Endothelial cell of umbilical vein (primary cell): ENCODE measurements at regions not wholly inside any gene's neighbourhood (a gene's known extent, or its start where the extent isn't known, plus 50 kb on each side); places are given as distances from the start of the nearest gene placed in this dataset.

Experiments used
- BruUV-seq: library from RNA; stranded (reverse); fragments of 400-500 nt; replicated peaks from 2 replicates; lab custom pipeline; 2021; lab: Mats Ljungman, UMichigan
- CTCF ChIA-PET: fragments of 300-600, 350-600 bp; sonication (Branson Sonifier 250); formaldehyde crosslinking; loops from one replicate; lab custom pipeline; 2021; ENCODE audit warnings: antibody characterized with exemption, inconsistent platforms; lab: Charles Lee
- POLR2A ChIA-PET: fragments of 300-600, 350-600 bp; sonication (Branson Sonifier 250); formaldehyde crosslinking; loops from one replicate; lab custom pipeline; 2021; ENCODE audit warnings: antibody characterized with exemption, inconsistent platforms; lab: Charles Lee
- DNase-seq: peaks from one replicate; pipeline ENCODE4 v3.0.0-alpha.2; 2011; ENCODE audit warnings: low read depth, low spot score
- FAIRE-seq: peaks from 2 replicates; lab custom pipeline; 2011; peaks lifted over from hg19 to GRCh38; lab: Jason Lieb, UNC
- H2AFZ ChIP-seq: 2 replicates; pipeline ENCODE4 v1.6.0; 2012; ENCODE audit warnings: low read depth, low read length, control low read depth, inconsistent platforms
- H3K27ac ChIP-seq: 2 replicates; pipeline ENCODE4 v1.5.1; 2011; ENCODE audit warnings: low read depth, mild to moderate bottlenecking, control low read depth, low read length, moderate library complexity; ENCODE audit not compliant: insufficient read depth
- H3K27me3 ChIP-seq, 2 experiments: 2 replicates each; pipeline versions ENCODE4 v1.6.0 to v1.6.1; 2011; ENCODE audit warnings: low read length in 2 of 2, mixed read lengths in 1 of 2; ENCODE audit not compliant: control insufficient read depth in 2 of 2, insufficient read depth in 2 of 2
- H3K36me3 ChIP-seq, 2 experiments: 2 replicates in 1 of 2; 3 replicates in 1 of 2; pipeline ENCODE4 v1.5.1; 2011; ENCODE audit warnings: low read length in 2 of 2, mild to moderate bottlenecking in 1 of 2, moderate library complexity in 1 of 2; ENCODE audit not compliant: control insufficient read depth in 2 of 2, insufficient read depth in 2 of 2; ENCODE audit errors: extremely low read depth in 1 of 2
- H3K4me1 ChIP-seq: 3 replicates; pipeline ENCODE4 v1.5.1; 2011; ENCODE audit warnings: mild to moderate bottlenecking, low read length; ENCODE audit not compliant: control insufficient read depth, insufficient read depth; ENCODE audit errors: extremely low read depth
- H3K4me2 ChIP-seq: 2 replicates; pipeline ENCODE4 v1.6.1; 2011; ENCODE audit warnings: low read length, control low read depth, mixed read lengths; ENCODE audit not compliant: insufficient read depth
- H3K4me3 ChIP-seq, 3 experiments: fragments of 200-600 bp in 1 of 3; sonication (generic), shearing (Covaris generic) in 1 of 3; replicated peaks in 1 of 3; 2 replicates each; pipeline ENCODE4 v1.5.1; 2011 to 2016; ENCODE audit warnings: control low read depth in 3 of 3, low read length in 3 of 3, mild to moderate bottlenecking in 2 of 3, inconsistent platforms in 1 of 3, low read depth in 1 of 3, moderate library complexity in 1 of 3; ENCODE audit not compliant: insufficient read depth in 1 of 3
- H3K79me2 ChIP-seq: 2 replicates; pipeline ENCODE4 v1.6.0; 2012; ENCODE audit warnings: low read length, inconsistent platforms; ENCODE audit not compliant: control insufficient read depth, insufficient read depth
- H3K9ac ChIP-seq: replicated peaks from 2 replicates; pipeline ENCODE3; 2011; ENCODE audit warnings: low read length, control low read depth; ENCODE audit not compliant: insufficient read depth; ENCODE audit errors: extremely low read depth
- H3K9me1 ChIP-seq: replicated peaks from 3 replicates; pipeline ENCODE4 v1.6.0; 2011; ENCODE audit warnings: mild to moderate bottlenecking, low read length; ENCODE audit not compliant: control insufficient read depth, insufficient read depth; ENCODE audit errors: extremely low read depth
- H3K9me3 ChIP-seq: replicated peaks from 2 replicates; pipeline ENCODE4 v1.5.1; 2012; ENCODE audit warnings: low read length, inconsistent platforms; ENCODE audit not compliant: control insufficient read depth, insufficient read depth
- H4K20me1 ChIP-seq: replicated peaks from 2 replicates; pipeline ENCODE3; 2011; ENCODE audit warnings: mild to moderate bottlenecking, low read length; ENCODE audit not compliant: control insufficient read depth, insufficient read depth; ENCODE audit errors: extremely low read depth
- CTCF ChIP-seq, 2 donors: IDR thresholded peaks; 1 replicate in 1 of 2; 2 replicates in 1 of 2; pipeline ENCODE4 v1.5.1; 2011; ENCODE audit warnings: low read length in 2 of 2, mild to moderate bottlenecking in 2 of 2, moderate library complexity in 2 of 2, control low read depth in 1 of 2, inconsistent platforms in 1 of 2, low read depth in 1 of 2; ENCODE audit not compliant: insufficient read depth in 1 of 2; ENCODE audit errors: extremely low read depth in 1 of 2
- EZH2 ChIP-seq: IDR thresholded peaks from 2 replicates; pipeline ENCODE4 v1.6.1; 2012; ENCODE audit warnings: borderline replicate concordance, low read depth, mild to moderate bottlenecking, moderate library complexity, low read length, inconsistent platforms; ENCODE audit not compliant: severe bottlenecking
- FOS ChIP-seq: IDR thresholded peaks from 2 replicates; pipeline ENCODE4 v1.6.1; 2011; ENCODE audit warnings: mild to moderate bottlenecking, low read length, moderate library complexity, borderline replicate concordance; ENCODE audit not compliant: insufficient read depth
- GATA2 ChIP-seq: IDR thresholded peaks from 2 replicates; pipeline ENCODE4 v1.7.0; 2011; ENCODE audit warnings: low read depth, mild to moderate bottlenecking, moderate library complexity, mixed read lengths, low read length; ENCODE audit not compliant: insufficient read length, insufficient read depth
- JUN ChIP-seq: IDR thresholded peaks from 2 replicates; pipeline ENCODE4 v1.6.1; 2011; ENCODE audit warnings: borderline replicate concordance, low read depth; ENCODE audit not compliant: insufficient read length, insufficient read depth
- MAX ChIP-seq: IDR thresholded peaks from 2 replicates; pipeline ENCODE4 v1.6.1; 2011; ENCODE audit not compliant: insufficient read depth, insufficient read length
- MYC ChIP-seq: IDR thresholded peaks from one replicate; pipeline ENCODE4 v1.6.1; 2011; ENCODE audit warnings: mild to moderate bottlenecking, low read depth, low read length
- POLR2A ChIP-seq: IDR thresholded peaks from 2 replicates; pipeline ENCODE4 v1.6.1; 2012; ENCODE audit warnings: low read depth, mild to moderate bottlenecking, control low read depth, low read length
- POLR2AphosphoS5 ChIP-seq: IDR thresholded peaks from 2 replicates; pipeline ENCODE4 v1.6.1; 2012; ENCODE audit warnings: low read depth, mild to moderate bottlenecking, control low read depth, low read length, moderate library complexity; ENCODE audit not compliant: insufficient read depth
- dilution Hi-C: fragments of 300-500 bp; cut with MboI; formaldehyde crosslinking; loops from one replicate; pipeline ENCODE4 v1.15.0; 2019; ENCODE audit warnings: low sequenced_read_pairs; ENCODE audit not compliant: extremely low pct_ligation_motif_present
- intact Hi-C: fragments of 100-400 bp; cut with micrococcal nuclease; formaldehyde crosslinking; loops from one replicate; pipeline ENCODE4 v1.10.0; 2022

GRCh38 chr15:53218666-53219580 lies 428.8 kb upstream of the ONECUT1 start:
- no peak overlapping the region for H3K27ac ChIP-seq
- no peaks in the 10 kb centered on the region for H4K20me1 ChIP-seq
- no peak overlapping the region for H2AFZ ChIP-seq
- no peak overlapping the region for H3K9ac ChIP-seq
- H3K27me3 ChIP-seq: no peaks in the 10 kb centered on the region
- FAIRE-seq: no peak
- no peak for DNase-seq
- no peaks in the 10 kb centered on the region for H3K79me2 ChIP-seq
- no peak for TF ChIP-seq EZH2
- no peak for TF ChIP-seq JUN
- no peak for TF ChIP-seq POLR2A
- no peak for TF ChIP-seq MYC
- TF ChIP-seq POLR2AphosphoS5: no peak
- no peak for TF ChIP-seq FOS
- TF ChIP-seq MAX: no peak
- TF ChIP-seq GATA2: no peak
- no peak for TF ChIP-seq CTCF (IDR thresholded peaks at IDR 0.05; ENCODE audit: extremely low read depth in 1 of 2, insufficient read depth in 1 of 2, low read depth in 1 of 2, low read length in 2 of 2)
- intact Hi-C loops (no loop called here), dilution Hi-C loops (no loop called here)
- POLR2A ChIA-PET: no interaction called here
- CTCF ChIA-PET: no interaction called here
- BruUV-seq: no TSS peak
- H3K4me1 ChIP-seq: no peaks in the 10 kb centered on the region
- H3K9me3 ChIP-seq: no peaks in the 10 kb centered on the region
- H3K36me3 ChIP-seq: no peaks in the 10 kb centered on the region
- H3K9me1 ChIP-seq: no peaks in the 10 kb centered on the region
- H3K4me2 ChIP-seq: no peak overlapping the region
- H3K4me3 ChIP-seq: no peak overlapping the region
